Mesothelial cell of epicardium (in vitro differentiated cells): ENCODE measurements at regions not wholly inside any gene's neighbourhood (a gene's known extent, or its start where the extent isn't known, plus 50 kb on each side); places are given as distances from the start of the nearest gene placed in this dataset.

Experiments used
- DNase-seq, 2 experiments: peaks; one replicate each; pipeline ENCODE4 v3.0.0; 2021; ENCODE audit warnings: low spot score in 2 of 2; ENCODE audit not compliant: unreplicated experiment in 2 of 2
- H3K27ac Mint-ChIP-seq: 2 replicates; pipeline ENCODE4 v1.8.0; 2021; ENCODE audit warnings: mixed read lengths
- H3K27me3 Mint-ChIP-seq: 2 replicates; pipeline ENCODE4 v1.8.0; 2021; ENCODE audit warnings: low read depth, mixed read lengths
- H3K36me3 Mint-ChIP-seq: 2 replicates; pipeline ENCODE4 v1.8.0; 2021; ENCODE audit warnings: mixed read lengths
- H3K4me1 Mint-ChIP-seq: 2 replicates; pipeline ENCODE4 v1.8.0; 2021; ENCODE audit warnings: mixed read lengths
- H3K4me3 Mint-ChIP-seq: 2 replicates; pipeline ENCODE4 v1.8.0; 2021; ENCODE audit warnings: mild to moderate bottlenecking, moderate library complexity, mixed read lengths
- H3K9me3 Mint-ChIP-seq: 2 replicates; pipeline ENCODE4 v1.8.0; 2021; ENCODE audit warnings: mixed read lengths
- CTCF ChIP-seq: fragments of 200-600 bp; sonication (generic); IDR thresholded peaks from one replicate; pipeline ENCODE4 v1.5.0; 2021; ENCODE audit warnings: antibody characterized with exemption; ENCODE audit not compliant: unreplicated experiment

GRCh38 chr15:27685644-27686043 is 413.5 kb downstream of the OCA2 start:
- Mint-ChIP-seq H3K27me3 (no peaks in the 10 kb centered on the region), H3K9me3 (peaks cover 3% of the 10 kb centered on the region), H3K4me3 (no peak overlapping the region), H3K27ac (no peak overlapping the region), H3K36me3 (no peaks in the 10 kb centered on the region), H3K4me1 (peaks cover 20% of the 10 kb centered on the region)
- no peak for TF ChIP-seq CTCF
- no peak for DNase-seq

DNA sequence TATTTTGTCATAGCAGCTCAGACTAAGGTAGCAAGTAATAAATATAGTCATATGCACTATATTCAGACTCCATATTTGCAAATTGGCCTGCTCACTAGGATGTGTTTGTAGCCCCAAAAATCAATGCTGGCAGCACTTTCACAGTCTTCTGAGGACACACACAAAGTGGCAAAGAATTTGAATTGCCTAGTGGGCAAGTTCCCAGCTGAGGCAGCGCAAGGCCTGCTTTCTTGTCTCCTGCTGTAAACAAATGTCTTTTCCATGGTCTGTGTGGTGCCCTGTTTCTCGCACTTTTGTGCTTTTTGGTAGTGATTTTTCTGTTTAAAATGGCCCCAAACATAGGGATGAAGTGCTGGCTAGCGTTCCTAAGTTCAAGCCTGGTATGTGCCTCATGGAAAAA is 416.0 kb downstream of the OCA2 start:
- no peaks in the 10 kb centered on the region for H3K36me3 Mint-ChIP-seq
- no peaks in the 10 kb centered on the region for H3K9me3 Mint-ChIP-seq
- TF ChIP-seq CTCF, result no peak
- no peaks in the 10 kb centered on the region for H3K27me3 Mint-ChIP-seq
- DNase-seq, result no peak
- H3K4me1 Mint-ChIP-seq, result peaks cover 41% of the 10 kb centered on the region
- H3K27ac Mint-ChIP-seq, result no peak overlapping the region
- no peak overlapping the region for H3K4me3 Mint-ChIP-seq

DNA sequence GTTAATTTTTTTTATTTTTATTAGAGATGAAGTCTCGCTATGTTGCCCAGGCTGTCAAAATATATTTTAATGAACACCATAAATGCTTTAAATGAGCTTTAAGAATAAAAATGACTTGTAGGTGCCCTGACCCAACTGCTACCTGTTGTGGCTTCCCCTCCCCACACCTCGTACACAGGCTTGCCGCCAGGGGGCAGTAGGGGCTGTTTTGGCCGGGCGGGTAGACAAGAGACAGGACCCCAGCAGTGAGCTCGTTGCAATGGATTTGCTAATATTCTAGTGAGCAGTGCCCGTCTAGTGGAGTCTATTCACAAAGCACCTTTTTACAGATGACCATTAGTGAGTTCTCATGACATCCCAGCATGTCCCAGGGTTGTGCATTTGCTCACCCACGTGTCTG is 418.1 kb downstream of the OCA2 start:
- no peak overlapping the region for H3K4me3 Mint-ChIP-seq
- H3K27me3 Mint-ChIP-seq, result peaks cover 2% of the 10 kb centered on the region

GRCh38 chr15:27679731-27680471 is 419.2 kb downstream of the OCA2 start:
- H3K27ac Mint-ChIP-seq, result peak overlapping the region; percentile 60
- H3K9me3 Mint-ChIP-seq, result no peaks in the 10 kb centered on the region
- H3K4me3 Mint-ChIP-seq, result peak overlapping the region; percentile 25
- H3K27me3 Mint-ChIP-seq, result peaks cover 2% of the 10 kb centered on the region
- TF ChIP-seq CTCF, result no peak
- no peaks in the 10 kb centered on the region for H3K36me3 Mint-ChIP-seq
- DNase-seq, result no peak
- H3K4me1 Mint-ChIP-seq, result peaks cover 32% of the 10 kb centered on the region

More for the DNA sequence above, 418.1 kb downstream of the OCA2 start:
- no peak for TF ChIP-seq CTCF
- H3K4me1 Mint-ChIP-seq, result peaks cover 33% of the 10 kb centered on the region
- H3K36me3 Mint-ChIP-seq, result no peaks in the 10 kb centered on the region
- no peak for DNase-seq
- no peak overlapping the region for H3K27ac Mint-ChIP-seq
- no peaks in the 10 kb centered on the region for H3K9me3 Mint-ChIP-seq

DNA sequence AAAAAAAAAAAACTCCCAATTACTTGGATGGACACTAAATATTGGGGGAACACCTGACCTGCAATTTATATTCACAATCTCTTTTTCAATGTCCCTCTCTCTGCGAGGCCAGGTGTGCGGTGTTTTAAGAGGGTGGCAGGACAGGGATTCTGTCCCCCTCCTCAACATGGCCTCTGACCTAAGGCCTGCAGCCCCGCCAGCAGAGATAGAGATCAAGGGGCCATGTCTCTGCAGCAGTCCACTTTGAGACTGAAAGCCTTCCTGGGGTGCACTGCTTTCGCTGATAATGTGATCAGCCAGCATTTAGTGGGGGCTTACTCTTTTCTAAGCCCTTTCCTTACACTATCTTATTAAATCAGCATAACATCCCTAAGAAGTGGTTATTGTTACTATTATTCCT is 419.9 kb downstream of the OCA2 start:
- Mint-ChIP-seq H3K9me3 (no peaks in the 10 kb centered on the region), H3K36me3 (no peaks in the 10 kb centered on the region), H3K4me1 (peaks cover 25% of the 10 kb centered on the region), H3K27ac (no peak overlapping the region), H3K27me3 (peaks cover 2% of the 10 kb centered on the region), H3K4me3 (no peak overlapping the region)
- no peak for DNase-seq
- TF ChIP-seq CTCF, result no peak
